HEK293 (cell line): ENCODE measurements at regions not wholly inside any gene's neighbourhood (a gene's known extent, or its start where the extent isn't known, plus 50 kb on each side); places are given as distances from the start of the nearest gene placed in this dataset.

Source experiments
- CTCF ChIA-PET: fragments of 350-600 bp; formaldehyde crosslinking; extraction: SDS; loops from one replicate; lab custom pipeline; 2021; ENCODE audit warnings: antibody characterized with exemption; lab: Yijun Ruan, JAX
- POLR2A ChIA-PET: fragments of 300-600 bp; formaldehyde crosslinking; extraction: SDS; loops from one replicate; lab custom pipeline; 2020; ENCODE audit warnings: antibody characterized with exemption, inconsistent platforms; lab: Yijun Ruan, JAX
- H3K27ac ChIP-seq: fragments of 200-500 bp; sonication (Bioruptor generic); 2 replicates; pipeline ENCODE4 v1.5.1; 2014; ENCODE audit warnings: low read depth, low read length, control low read depth, inconsistent platforms; ENCODE audit errors: extremely low read depth
- H3K36me3 ChIP-seq, 2 experiments: fragments of 200-500 bp in 1 of 2; sonication (Bioruptor generic) in 1 of 2; 1 replicate in 1 of 2; 2 replicates in 1 of 2; pipeline ENCODE4 v1.5.1; 2014 to 2017; ENCODE audit warnings: inconsistent platforms in 2 of 2, low read length in 2 of 2; ENCODE audit not compliant: control insufficient read depth in 2 of 2, insufficient read depth in 1 of 2
- H3K4me1 ChIP-seq: fragments of 200-500 bp; sonication (Bioruptor generic); 2 replicates; pipeline ENCODE4 v1.5.1; 2014; ENCODE audit warnings: mild to moderate bottlenecking, low read length, inconsistent platforms; ENCODE audit not compliant: control insufficient read depth, insufficient read depth
- H3K4me3 ChIP-seq: 2 replicates; pipeline ENCODE4 v1.5.1; 2011; ENCODE audit warnings: low read depth, mild to moderate bottlenecking, control low read depth, low read length, moderate library complexity
- H3K9me3 ChIP-seq: fragments of 200-500 bp; sonication (Bioruptor generic); 2 replicates; pipeline ENCODE4 v1.5.1; 2014; ENCODE audit warnings: low read depth, low read length, inconsistent platforms; ENCODE audit not compliant: control insufficient read depth, insufficient read depth
- GLI4 ChIP-seq: fragments of 450-650 bp; formaldehyde crosslinking; IDR thresholded peaks from 2 replicates; pipeline ENCODE4 v1.5.1; 2016; ENCODE audit warnings: missing biosample characterization, missing genetic modification characterization
- MEIS1 ChIP-seq: sonication (generic); formaldehyde crosslinking; IDR thresholded peaks from 2 replicates; pipeline ENCODE4 v1.8.1; 2022; ENCODE audit warnings: missing genetic modification reagents, mild to moderate bottlenecking, borderline replicate concordance
- OSR2 ChIP-seq: fragments of 450-650 bp; formaldehyde crosslinking; IDR thresholded peaks from 2 replicates; pipeline ENCODE4 v1.5.1; 2016; ENCODE audit warnings: missing biosample characterization, missing genetic modification characterization
- RBAK ChIP-seq: fragments of 450-650 bp; formaldehyde crosslinking; IDR thresholded peaks from 2 replicates; pipeline ENCODE4 v1.5.1; 2016; ENCODE audit warnings: missing biosample characterization, missing genetic modification characterization
- SCRT1 ChIP-seq: fragments of 450-650 bp; formaldehyde crosslinking; IDR thresholded peaks from 2 replicates; pipeline ENCODE4 v1.5.1; 2016; ENCODE audit warnings: missing biosample characterization, missing genetic modification characterization, borderline replicate concordance
- ZBTB7A ChIP-seq: fragments of 450-650 bp; formaldehyde crosslinking; IDR thresholded peaks from 2 replicates; pipeline ENCODE4 v1.5.1; 2016; ENCODE audit warnings: low read depth, missing biosample characterization, missing genetic modification characterization
- ZBTB8A ChIP-seq: fragments of 450-650 bp; formaldehyde crosslinking; IDR thresholded peaks from 2 replicates; pipeline ENCODE4 v1.5.1; 2016; ENCODE audit warnings: missing biosample characterization, missing genetic modification characterization
- ZFP69B ChIP-seq: fragments of 450-650 bp; formaldehyde crosslinking; IDR thresholded peaks from 2 replicates; pipeline ENCODE4 v1.5.1; 2016; ENCODE audit warnings: missing biosample characterization, missing genetic modification characterization
- ZNF132 ChIP-seq: fragments of 450-650 bp; formaldehyde crosslinking; IDR thresholded peaks from 2 replicates; pipeline ENCODE4 v1.5.1; 2017; ENCODE audit warnings: missing biosample characterization, missing genetic modification characterization, borderline replicate concordance
- ZNF223 ChIP-seq: fragments of 450-650 bp; formaldehyde crosslinking; IDR thresholded peaks from 2 replicates; pipeline ENCODE4 v1.5.1; 2016; ENCODE audit warnings: missing biosample characterization, missing genetic modification characterization
- ZNF248 ChIP-seq: fragments of 450-650 bp; formaldehyde crosslinking; IDR thresholded peaks from 2 replicates; pipeline ENCODE4 v1.5.1; 2017; ENCODE audit warnings: missing biosample characterization, missing genetic modification characterization
- ZNF366 ChIP-seq: fragments of 450-650 bp; formaldehyde crosslinking; conservative IDR thresholded peaks from 2 replicates; pipeline ENCODE4 v1.5.1; 2016; ENCODE audit warnings: missing biosample characterization, missing genetic modification characterization
- ZNF404 ChIP-seq: fragments of 450-650 bp; formaldehyde crosslinking; IDR thresholded peaks from 2 replicates; pipeline ENCODE4 v1.5.1; 2017; ENCODE audit warnings: missing biosample characterization, missing genetic modification characterization
- ZNF473 ChIP-seq: fragments of 450-650 bp; formaldehyde crosslinking; IDR thresholded peaks from 2 replicates; pipeline ENCODE4 v1.5.1; 2017; ENCODE audit warnings: missing biosample characterization, missing genetic modification characterization
- ZNF510 ChIP-seq: fragments of 450-650 bp; formaldehyde crosslinking; IDR thresholded peaks from 2 replicates; pipeline ENCODE4 v1.5.1; 2018; ENCODE audit warnings: mild to moderate bottlenecking, missing genetic modification characterization, missing biosample characterization; ENCODE audit not compliant: insufficient replicate concordance
- ZNF561 ChIP-seq: fragments of 450-650 bp; IDR thresholded peaks from 2 replicates; pipeline ENCODE4 v1.5.1; 2018; ENCODE audit warnings: missing biosample characterization, missing genetic modification characterization, borderline replicate concordance
- ZNF600 ChIP-seq: fragments of 450-650 bp; formaldehyde crosslinking; IDR thresholded peaks from 2 replicates; pipeline ENCODE4 v1.5.1; 2016; ENCODE audit warnings: missing biosample characterization, missing genetic modification characterization
- ZNF610 ChIP-seq: fragments of 450-650 bp; formaldehyde crosslinking; IDR thresholded peaks from 2 replicates; pipeline ENCODE4 v1.5.1; 2016; ENCODE audit warnings: missing biosample characterization, missing genetic modification characterization, borderline replicate concordance
- ZNF623 ChIP-seq: fragments of 450-650 bp; formaldehyde crosslinking; IDR thresholded peaks from 2 replicates; pipeline ENCODE4 v1.5.1; 2016; ENCODE audit warnings: missing biosample characterization, missing genetic modification characterization
- ZNF626 ChIP-seq: fragments of 450-650 bp; sonication (Bioruptor Pico); formaldehyde crosslinking; IDR thresholded peaks from 2 replicates; pipeline ENCODE4 v1.5.1; 2018; ENCODE audit warnings: missing biosample characterization, missing genetic modification characterization, inconsistent platforms
- ZNF776 ChIP-seq: fragments of 450-650 bp; formaldehyde crosslinking; IDR thresholded peaks from 2 replicates; pipeline ENCODE4 v1.5.0; 2017; ENCODE audit warnings: missing biosample characterization, missing genetic modification characterization, borderline replicate concordance
- ZSCAN23 ChIP-seq: fragments of 450-650 bp; formaldehyde crosslinking; IDR thresholded peaks from 2 replicates; pipeline ENCODE4 v1.5.1; 2016; ENCODE audit warnings: missing biosample characterization, missing genetic modification characterization
- TF ChIP-seq, protein P1 (sequence below): fragments of 450-650 bp; formaldehyde crosslinking; IDR thresholded peaks from 2 replicates; pipeline ENCODE4 v1.5.1; 2016; ENCODE audit warnings: missing biosample characterization, missing genetic modification characterization
- TF ChIP-seq, protein P2 (sequence below): fragments of 450-650 bp; formaldehyde crosslinking; IDR thresholded peaks from 2 replicates; pipeline ENCODE4 v1.5.1; 2016; ENCODE audit warnings: missing biosample characterization, missing genetic modification characterization
- TF ChIP-seq, protein P3 (sequence below): fragments of 450-650 bp; formaldehyde crosslinking; IDR thresholded peaks from 2 replicates; pipeline ENCODE4 v1.5.1; 2016; ENCODE audit warnings: missing biosample characterization, missing genetic modification characterization

DNA sequence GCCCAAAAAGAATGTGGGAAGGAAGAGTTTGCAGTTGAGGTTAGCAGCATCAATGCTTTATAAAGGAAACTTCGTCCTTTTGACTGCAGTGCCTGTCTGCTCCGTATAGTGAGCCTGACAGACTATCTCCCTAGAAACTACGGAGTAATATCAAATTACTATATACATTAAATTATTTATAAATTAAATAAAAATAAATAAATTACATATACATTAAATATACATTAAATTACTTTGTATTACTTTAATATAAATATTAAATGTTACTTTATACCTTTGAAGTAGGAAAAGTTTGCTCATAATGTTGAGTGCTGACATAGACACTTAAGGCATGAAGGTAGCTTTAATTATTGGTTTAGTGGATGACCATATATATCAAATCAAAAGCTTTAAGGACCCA is 165.2 kb downstream of the IL15 start (continued):
- TF ChIP-seq GLI4 (tag by site-specific recombination) = no peak
- TF ChIP-seq, protein P1, sequence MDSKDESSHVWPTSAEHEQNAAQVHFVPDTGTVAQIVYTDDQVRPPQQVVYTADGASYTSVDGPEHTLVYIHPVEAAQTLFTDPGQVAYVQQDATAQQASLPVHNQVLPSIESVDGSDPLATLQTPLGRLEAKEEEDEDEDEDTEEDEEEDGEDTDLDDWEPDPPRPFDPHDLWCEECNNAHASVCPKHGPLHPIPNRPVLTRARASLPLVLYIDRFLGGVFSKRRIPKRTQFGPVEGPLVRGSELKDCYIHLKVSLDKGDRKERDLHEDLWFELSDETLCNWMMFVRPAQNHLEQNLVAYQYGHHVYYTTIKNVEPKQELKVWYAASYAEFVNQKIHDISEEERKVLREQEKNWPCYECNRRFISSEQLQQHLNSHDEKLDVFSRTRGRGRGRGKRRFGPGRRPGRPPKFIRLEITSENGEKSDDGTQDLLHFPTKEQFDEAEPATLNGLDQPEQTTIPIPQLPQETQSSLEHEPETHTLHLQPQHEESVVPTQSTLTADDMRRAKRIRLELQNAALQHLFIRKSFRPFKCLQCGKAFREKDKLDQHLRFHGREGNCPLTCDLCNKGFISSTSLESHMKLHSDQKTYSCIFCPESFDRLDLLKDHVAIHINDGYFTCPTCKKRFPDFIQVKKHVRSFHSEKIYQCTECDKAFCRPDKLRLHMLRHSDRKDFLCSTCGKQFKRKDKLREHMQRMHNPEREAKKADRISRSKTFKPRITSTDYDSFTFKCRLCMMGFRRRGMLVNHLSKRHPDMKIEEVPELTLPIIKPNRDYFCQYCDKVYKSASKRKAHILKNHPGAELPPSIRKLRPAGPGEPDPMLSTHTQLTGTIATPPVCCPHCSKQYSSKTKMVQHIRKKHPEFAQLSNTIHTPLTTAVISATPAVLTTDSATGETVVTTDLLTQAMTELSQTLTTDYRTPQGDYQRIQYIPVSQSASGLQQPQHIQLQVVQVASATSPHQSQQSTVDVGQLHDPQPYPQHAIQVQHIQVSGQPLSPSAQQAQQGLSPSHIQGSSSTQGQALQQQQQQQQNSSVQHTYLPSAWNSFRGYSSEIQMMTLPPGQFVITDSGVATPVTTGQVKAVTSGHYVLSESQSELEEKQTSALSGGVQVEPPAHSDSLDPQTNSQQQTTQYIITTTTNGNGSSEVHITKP = no peak
- TF ChIP-seq, all 188 proteins: peak for 0

DNA sequence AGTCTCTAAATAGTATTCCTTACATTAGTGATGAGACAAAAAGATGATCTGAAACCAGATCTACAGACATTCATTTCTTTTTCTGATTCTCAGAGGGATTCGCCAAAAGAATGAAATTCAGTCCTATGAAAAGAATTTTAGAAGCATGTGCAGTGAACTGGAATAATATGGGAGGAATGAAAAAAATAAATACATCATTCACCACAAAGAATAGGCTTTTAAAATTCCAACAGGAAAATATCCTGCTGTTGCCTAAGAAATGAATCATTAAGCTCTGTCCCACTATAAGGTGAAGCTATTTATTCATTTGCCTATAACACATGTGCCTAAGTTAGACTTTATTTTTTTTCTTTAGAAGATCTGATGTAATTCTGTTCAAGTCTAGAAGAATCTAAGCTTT is 165.9 kb downstream of the IL15 start:
- Histone ChIP-seq H3K9me3 (no peaks in the 10 kb centered on the region), H3K36me3 (no peaks in the 10 kb centered on the region), H3K27ac (no peak overlapping the region), H3K4me3 (no peak overlapping the region), H3K4me1 (no peaks in the 10 kb centered on the region)
- CTCF ChIA-PET = no interaction called here
- POLR2A ChIA-PET = no interaction called here
- TF ChIP-seq ZNF366 (tag by site-specific recombination) = no peak
- no peak for TF ChIP-seq ZSCAN23
- TF ChIP-seq ZNF132 (tag by site-specific recombination) = no peak
- TF ChIP-seq ZNF223 (tag by site-specific recombination) = no peak
- TF ChIP-seq ZNF404 = no peak
- no peak for TF ChIP-seq ZNF248 (tag by site-specific recombination)
- no peak for TF ChIP-seq ZNF626
- TF ChIP-seq ZNF776 (tag by site-specific recombination) = no peak
- TF ChIP-seq ZNF600 (tag by site-specific recombination) = no peak
- TF ChIP-seq ZFP69B (tag by site-specific recombination) = no peak

DNA sequence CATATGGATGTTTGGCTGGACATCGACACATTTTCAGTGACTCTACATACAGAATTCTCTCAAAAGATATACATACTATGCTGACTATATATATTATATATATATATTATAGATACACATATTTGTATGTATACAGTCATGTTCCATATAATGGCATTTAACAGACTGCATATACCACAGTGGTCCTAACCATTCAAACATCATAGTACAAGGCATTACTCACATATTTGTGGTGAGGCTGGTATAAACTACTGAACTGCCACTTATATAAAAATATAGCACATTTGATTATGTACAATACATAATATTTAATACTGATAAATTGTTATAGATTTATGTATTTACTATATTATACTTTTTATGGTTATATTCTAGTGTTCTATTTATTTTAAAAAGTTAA is 168.5 kb downstream of the IL15 start:
- POLR2A ChIA-PET = no interaction called here
- Histone ChIP-seq H3K4me1 (no peaks in the 10 kb centered on the region), H3K4me3 (no peak overlapping the region), H3K9me3 (no peaks in the 10 kb centered on the region), H3K27ac (no peak overlapping the region), H3K36me3 (no peaks in the 10 kb centered on the region)
- CTCF ChIA-PET = no interaction called here
- TF ChIP-seq, protein P2, sequence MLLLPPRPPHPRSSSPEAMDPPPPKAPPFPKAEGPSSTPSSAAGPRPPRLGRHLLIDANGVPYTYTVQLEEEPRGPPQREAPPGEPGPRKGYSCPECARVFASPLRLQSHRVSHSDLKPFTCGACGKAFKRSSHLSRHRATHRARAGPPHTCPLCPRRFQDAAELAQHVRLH (tag by site-specific recombination) = no peak
- TF ChIP-seq RBAK (no peak), ZNF623 (no peak), ZNF600 (tag by site-specific recombination) (no peak), SCRT1 (tag by site-specific recombination) (no peak), ZNF510 (tag by site-specific recombination) (no peak), ZNF610 (no peak), ZNF132 (tag by site-specific recombination) (no peak), ZNF561 (tag by site-specific recombination) (no peak), ZNF473 (tag by site-specific recombination) (no peak), MEIS1 (CRISPR knock-in tag) (no peak), OSR2 (tag by site-specific recombination) (no peak), ZBTB8A (tag by site-specific recombination) (no peak), ZBTB7A (tag by site-specific recombination) (no peak)
- TF ChIP-seq, protein P3, sequence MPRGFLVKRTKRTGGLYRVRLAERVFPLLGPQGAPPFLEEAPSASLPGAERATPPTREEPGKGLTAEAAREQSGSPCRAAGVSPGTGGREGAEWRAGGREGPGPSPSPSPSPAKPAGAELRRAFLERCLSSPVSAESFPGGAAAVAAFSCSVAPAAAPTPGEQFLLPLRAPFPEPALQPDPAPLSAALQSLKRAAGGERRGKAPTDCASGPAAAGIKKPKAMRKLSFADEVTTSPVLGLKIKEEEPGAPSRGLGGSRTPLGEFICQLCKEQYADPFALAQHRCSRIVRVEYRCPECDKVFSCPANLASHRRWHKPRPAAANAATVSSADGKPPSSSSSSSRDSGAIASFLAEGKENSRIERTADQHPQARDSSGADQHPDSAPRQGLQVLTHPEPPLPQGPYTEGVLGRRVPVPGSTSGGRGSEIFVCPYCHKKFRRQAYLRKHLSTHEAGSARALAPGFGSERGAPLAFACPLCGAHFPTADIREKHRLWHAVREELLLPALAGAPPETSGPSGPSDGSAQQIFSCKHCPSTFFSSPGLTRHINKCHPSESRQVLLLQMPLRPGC = no peak
